Spleen (tissue), 7 donors: ENCODE measurements at regions not wholly inside any gene's neighbourhood (a gene's known extent, or its start where the extent isn't known, plus 50 kb on each side); places are given as distances from the start of the nearest gene placed in this dataset.

Source experiments
- POLR2A ChIP-seq, 3 donors: fragments of 450-650 bp; IDR thresholded peaks; one replicate each; pipeline ENCODE4 v1.5.1; 2017; ENCODE audit warnings: antibody characterized with exemption in 3 of 3, mild to moderate bottlenecking in 1 of 3
- POLR2AphosphoS5 ChIP-seq, 3 donors: sonication (generic); formaldehyde crosslinking; IDR thresholded peaks; one replicate each; pipeline ENCODE4 v1.5.1; 2017; ENCODE audit warnings: antibody characterized with exemption in 3 of 3
- TF ChIP-seq, protein P1 (sequence below), 11 experiments: fragments of 200-600 bp in 7 of 11; fragments of 450-650 bp in 4 of 11; sonication (generic) in 4 of 11; IDR thresholded peaks in 8 of 11; conservative IDR thresholded peaks in 3 of 11; 1 replicate in 7 of 11; 2 replicates in 4 of 11; pipeline versions ENCODE4 v1.4.0 to v1.8.0; 2016 to 2021; ENCODE audit warnings: antibody characterized with exemption in 11 of 11, inconsistent platforms in 4 of 11, mild to moderate bottlenecking in 1 of 11
- donor health status: DM: no; HTN: no; CAD: no; lungs with moderate emphysema.
- donor health status: DM: no; HTN: no; CAD: no.
- donor health status: DM: no; HTN: no; CAD: no.

DNA sequence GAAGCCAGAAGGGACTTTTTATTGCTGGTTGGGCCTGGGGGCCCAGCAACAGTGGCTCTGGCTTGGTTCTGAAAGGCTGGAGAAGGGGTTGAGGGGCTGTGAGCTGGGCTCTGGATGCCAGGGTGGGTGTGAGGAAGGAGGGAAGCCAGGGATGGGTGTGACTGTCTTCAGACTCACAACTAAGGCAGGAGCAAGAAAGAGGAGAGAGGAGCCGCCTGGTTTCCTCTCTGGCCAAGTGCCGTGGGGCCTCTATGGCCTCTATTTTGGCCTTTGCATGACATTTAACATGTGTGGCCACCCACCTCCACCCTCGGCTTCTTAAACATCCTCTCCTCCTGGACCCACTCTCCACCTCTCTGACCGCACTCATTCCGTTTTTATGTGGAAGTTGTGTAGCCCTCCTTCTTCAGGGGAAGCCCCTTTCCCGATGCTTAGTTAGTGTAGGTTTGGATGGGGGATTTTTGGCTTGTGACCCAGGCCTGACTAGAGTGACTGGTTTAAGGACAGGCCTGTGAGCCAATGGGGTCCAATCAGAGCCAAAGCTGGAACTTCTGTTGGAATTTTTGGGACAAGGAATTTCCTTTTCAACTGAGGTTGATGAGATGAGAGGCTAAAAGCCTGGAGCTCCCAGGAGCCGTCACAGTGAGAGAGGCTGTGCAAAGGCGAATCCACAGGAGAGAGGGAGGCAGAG, 517.8 kb downstream of the CCDC171 start:
- TF ChIP-seq, protein P1, sequence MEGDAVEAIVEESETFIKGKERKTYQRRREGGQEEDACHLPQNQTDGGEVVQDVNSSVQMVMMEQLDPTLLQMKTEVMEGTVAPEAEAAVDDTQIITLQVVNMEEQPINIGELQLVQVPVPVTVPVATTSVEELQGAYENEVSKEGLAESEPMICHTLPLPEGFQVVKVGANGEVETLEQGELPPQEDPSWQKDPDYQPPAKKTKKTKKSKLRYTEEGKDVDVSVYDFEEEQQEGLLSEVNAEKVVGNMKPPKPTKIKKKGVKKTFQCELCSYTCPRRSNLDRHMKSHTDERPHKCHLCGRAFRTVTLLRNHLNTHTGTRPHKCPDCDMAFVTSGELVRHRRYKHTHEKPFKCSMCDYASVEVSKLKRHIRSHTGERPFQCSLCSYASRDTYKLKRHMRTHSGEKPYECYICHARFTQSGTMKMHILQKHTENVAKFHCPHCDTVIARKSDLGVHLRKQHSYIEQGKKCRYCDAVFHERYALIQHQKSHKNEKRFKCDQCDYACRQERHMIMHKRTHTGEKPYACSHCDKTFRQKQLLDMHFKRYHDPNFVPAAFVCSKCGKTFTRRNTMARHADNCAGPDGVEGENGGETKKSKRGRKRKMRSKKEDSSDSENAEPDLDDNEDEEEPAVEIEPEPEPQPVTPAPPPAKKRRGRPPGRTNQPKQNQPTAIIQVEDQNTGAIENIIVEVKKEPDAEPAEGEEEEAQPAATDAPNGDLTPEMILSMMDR (IDR thresholded peaks at IDR 0.05 in 8 of 11, conservative IDR thresholded peaks at IDR 0.05 in 3 of 11) = no peak
- TF ChIP-seq POLR2AphosphoS5 (IDR thresholded peaks at IDR 0.05) (no peak), POLR2A (IDR thresholded peaks at IDR 0.05) (no peak)
